Activated T-cell treated with anti-CD3 and anti-CD28 coated beads for 48 hours (primary cell): ENCODE measurements at regions not wholly inside any gene's neighbourhood (a gene's known extent, or its start where the extent isn't known, plus 50 kb on each side); places are given as distances from the start of the nearest gene placed in this dataset.

Experiments
- DNase-seq: peaks from one replicate; pipeline ENCODE4 v3.0.0-alpha.2; 2020; ENCODE audit warnings: low read depth

GRCh38 chr18:67232406-67232805, 284.1 kb downstream of the DSEL start:
- DNase-seq: no peak

- DNase-seq: no peak
Observed at GRCh38 chr18:67222887-67223286, 293.6 kb downstream of the DSEL start.

DNA sequence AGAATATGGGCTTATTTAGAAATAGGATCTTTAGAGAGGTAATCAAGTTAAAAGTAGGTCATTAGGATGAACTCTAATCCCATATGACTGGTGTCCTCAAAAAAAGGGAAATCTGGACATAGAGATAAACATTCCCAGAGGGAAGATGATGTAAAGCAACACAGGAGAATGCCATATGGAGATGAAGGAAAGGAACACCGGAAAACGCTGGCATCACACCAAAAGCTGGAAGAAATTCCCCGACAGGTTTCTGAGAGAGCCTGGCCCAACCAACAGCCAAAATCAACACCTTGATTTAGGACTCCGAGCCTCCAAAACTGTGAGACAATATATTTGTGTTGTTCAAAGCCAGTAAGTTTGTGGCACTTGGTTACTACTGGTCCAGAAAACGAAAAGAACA, 296.7 kb downstream of the DSEL start:
- DNase-seq: no peak

- no peak for DNase-seq
Observed at GRCh38 chr18:67218556-67218955, 298.0 kb downstream of the DSEL start.

DNA sequence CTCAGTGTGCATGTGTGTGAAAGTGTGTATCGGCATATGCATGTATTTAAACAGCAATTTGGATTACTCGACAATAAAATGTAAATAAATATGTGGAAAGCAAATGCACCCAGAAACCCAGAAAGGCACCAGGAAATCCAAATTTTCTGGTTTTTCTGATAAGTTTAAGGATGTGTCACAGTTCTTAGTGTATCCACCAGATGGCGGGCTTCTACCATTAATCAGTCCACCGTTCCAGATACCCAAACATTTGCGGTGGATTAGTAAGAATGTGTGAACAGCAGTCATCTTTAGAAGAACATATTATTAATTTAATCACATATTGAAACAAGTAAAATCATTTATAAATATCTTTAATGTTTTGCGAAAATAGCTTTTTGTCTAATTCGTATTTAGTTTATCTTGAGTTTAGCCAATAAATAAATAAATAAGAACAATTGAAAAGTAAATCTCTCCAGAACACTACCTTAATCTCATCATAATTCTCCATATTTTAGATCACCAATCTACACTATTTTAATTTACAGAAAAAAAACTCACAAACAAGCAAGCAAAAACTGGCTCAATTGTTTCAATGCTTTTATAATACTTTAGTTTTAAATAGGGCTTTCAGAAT, 298.9 kb downstream of the DSEL start:
- peak; percentile 9 for DNase-seq

- DNase-seq: no peak
Observed at GRCh38 chr18:67216846-67217245, 299.7 kb downstream of the DSEL start.

- DNase-seq: no peak
Observed at GRCh38 chr18:67215686-67216085, 300.8 kb downstream of the DSEL start.

GRCh38 chr18:67211646-67212045, 304.9 kb downstream of the DSEL start:
- no peak for DNase-seq

DNA sequence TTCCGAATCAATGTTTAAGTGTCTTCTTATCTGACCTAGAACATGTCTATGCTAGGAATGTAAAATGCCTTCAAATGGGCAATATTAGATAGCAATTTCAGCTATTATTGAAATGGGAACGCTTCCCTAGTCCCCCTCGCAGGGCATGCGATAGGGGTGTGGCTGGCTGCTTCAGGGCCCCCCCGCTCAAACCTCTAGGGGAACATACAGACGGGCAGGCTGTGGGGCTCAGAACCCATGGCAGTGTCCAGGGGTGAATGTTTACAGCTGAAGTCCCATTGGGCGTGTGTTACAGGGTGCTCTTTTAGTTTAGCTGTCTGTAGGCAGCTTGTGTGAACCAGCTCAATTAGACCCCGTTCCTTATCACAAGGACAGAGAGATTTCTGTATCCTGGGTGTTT, 315.9 kb downstream of the DSEL start:
- DNase-seq: no peak

DNA sequence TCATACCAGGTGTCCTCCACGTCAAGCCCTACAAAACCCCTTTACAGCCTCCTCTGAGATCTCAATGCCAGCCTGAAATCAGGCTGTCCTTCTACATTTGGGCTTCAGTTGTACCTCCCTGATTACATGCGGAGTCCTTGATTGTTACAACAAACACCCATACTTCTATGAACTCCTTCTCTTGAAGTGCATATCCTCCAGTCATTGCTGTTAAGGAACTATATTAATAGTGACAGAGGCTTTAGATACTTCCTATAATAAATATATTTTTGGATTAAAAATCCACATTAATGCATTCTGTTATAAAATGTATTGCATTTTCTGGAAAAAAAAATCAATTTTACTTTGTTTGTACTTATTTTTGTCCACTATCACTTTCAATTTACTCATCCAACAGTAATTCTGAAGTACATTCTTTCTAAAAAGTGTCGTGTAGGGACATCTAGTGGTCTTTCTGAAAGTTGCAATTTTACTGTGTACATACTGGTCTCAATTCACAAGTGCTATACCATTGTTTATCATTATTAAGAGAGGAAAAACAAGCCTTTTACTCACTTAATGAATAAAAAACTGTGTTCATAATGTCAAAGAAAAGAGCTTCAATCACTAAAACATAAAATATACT, 316.4 kb downstream of the DSEL start:
- DNase-seq: no peak

DNA sequence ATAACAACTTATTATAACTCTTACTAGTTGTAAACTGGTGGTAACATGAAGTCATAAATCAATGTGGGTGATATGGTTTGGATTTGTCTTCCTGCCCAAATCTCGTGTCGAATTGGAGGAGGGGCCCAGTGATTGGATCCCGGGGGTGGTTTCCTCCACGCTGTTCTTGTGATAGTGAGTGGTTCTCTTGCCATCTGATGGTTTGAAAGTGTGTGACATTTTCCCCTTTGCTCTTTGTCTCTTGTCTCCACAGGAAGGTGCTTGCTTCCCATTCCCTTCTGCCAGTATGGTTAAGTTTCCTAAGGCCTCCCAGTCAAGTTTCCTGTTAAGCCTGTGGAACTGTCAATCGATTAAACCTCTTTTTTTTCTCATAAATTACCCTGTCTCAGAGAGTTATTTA, 321.6 kb downstream of the DSEL start:
- no peak for DNase-seq

DNA sequence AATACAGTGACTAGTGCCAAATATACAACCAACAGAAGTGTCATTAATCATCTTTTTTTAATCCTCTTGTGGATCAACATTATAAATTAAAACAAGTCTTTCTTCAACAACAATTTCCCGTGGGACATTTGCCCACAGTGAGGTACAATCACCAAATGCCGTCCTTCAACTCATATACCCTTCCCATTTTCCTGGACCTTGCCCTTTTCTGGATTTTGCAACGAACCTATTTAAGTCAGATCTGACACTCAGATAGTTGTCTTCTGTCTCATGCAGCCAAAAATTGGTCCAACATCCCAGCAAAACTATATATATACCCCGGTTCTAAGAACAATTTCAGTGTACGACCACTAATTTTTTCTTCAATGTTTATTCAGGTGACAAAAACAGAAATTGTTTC, 324.0 kb downstream of the DSEL start:
- DNase-seq: no peak

DNA sequence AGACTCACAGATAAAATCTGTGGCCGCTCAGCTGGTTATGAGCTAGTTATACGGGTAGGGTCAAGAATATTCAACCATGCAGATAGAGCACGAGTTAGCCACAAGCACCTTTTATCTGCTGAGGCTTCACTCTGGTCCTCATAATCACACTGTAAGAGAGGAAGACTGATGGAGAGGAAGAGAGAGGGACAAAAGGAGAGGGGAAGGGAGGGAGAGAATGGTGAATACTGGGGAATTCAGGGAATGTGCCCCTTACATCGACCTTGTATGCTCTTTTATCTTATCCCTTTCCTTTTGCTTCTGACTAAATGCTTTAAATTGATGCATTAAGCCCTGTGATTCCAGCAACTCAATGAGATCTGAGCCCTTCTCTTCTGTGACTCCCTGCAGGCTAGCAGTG, 333.1 kb downstream of the DSEL start:
- no peak for DNase-seq

DNA sequence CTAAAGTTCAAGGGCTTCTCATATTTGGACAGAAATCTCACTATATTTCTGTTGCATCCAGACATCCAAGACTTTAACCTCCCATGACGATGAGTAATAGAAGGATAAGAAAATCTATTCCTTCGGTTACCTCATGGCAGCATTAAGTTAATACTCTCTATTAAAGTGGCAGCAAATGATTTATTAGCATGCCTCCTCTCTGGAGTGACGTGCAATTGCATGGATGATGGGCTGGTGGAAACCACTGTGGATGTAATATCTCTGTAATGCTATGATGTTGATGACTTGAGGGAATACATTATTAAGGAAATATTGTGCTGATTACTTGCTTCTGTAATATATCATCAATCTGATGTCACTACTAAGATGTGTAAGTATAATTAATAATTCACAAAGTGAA, 336.8 kb downstream of the DSEL start:
- DNase-seq: no peak

GRCh38 chr18:67159662-67160061, 356.9 kb downstream of the DSEL start:
- DNase-seq: no peak

DNA sequence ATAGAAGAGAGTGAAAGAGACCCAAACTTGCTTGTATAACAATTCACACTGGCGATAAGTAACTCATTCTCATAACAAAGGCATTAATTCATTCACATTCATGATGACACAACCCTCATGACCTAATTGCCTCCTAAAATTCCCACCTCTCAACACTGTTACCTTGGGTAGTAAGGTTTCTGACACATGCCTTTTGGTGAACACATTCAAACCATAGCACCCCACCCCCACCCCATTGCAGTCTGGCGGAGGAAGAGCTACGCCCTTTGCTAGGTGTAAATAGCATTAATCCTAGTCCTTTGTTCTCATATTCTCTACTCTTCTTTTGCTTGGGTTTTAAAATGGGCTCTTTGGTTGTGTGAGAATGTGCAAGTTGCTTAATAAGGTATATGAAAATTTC, 361.5 kb downstream of the DSEL start:
- DNase-seq: no peak

DNA sequence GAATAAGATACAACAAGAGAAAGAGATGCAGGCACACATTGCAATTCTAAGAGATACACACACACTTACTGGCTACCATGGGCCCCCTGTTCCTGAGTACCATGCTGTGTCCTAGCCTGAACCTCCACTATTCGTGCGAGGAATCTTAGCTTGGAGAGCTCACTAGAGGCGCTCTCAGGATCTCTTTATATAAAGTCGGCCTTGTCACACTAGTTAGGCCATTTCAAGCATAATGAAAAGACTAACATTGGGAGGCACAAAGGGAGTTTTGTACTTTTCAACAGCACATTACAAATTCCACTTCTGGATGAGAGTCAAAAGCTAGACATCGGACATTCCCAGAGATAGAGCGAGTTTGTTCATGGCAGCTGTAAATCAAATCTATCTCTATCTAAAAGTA, 365.2 kb downstream of the DSEL start:
- DNase-seq: no peak

GRCh38 chr18:67145586-67146292, 370.8 kb downstream of the DSEL start:
- DNase-seq: no peak

GRCh38 chr18:67144329-67144728, 372.2 kb downstream of the DSEL start:
- DNase-seq: no peak

- no peak for DNase-seq
Observed at GRCh38 chr18:67143028-67143427, 373.5 kb downstream of the DSEL start.

- no peak for DNase-seq
Observed at GRCh38 chr18:67142604-67143003, 373.9 kb downstream of the DSEL start.

DNA sequence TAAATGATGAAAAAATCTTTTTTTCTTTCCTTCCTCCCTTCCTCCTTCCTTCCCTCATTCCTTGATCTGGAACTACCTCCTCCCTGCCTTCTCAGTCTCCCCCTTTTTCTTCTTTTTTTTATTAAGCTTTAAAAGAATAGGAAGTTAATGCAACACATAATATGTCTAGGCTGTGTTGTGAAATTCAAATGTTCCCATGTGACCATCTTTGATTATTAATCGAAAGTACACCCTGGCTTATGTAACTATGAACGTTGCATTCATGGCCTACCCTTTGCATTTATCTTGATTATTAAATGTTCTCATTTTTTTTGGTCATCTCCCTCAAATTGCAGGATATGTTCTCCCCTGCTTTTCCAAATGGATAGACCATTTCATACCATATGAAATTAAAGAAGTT, 376.0 kb downstream of the DSEL start:
- DNase-seq: no peak

DNA sequence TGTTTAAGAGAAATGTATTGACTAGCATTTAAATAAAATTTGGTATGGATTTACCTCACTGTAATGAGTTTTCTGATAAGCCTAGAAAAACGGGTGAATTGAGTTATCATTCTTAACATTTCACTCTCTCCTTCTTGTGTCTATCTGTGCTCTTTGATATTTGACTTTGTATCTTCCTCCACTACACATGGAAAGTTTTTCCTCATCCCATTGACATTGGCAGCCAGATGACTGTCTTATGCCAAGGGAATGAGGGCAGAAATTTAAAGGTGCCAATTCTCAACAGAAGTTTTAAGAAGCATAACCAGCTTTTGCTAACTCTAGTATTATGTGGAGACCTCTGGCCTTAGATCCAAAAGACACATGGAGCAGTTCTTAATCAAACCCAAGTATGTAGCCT, 376.6 kb downstream of the DSEL start:
- no peak for DNase-seq

- DNase-seq: no peak
Observed at GRCh38 chr18:67135981-67136380, 380.5 kb downstream of the DSEL start.
